ENCODE measurements at regions not wholly inside any gene's neighbourhood (a gene's known extent, or its start where the extent isn't known, plus 50 kb on each side); places are given as distances from the start of the nearest gene placed in this dataset.
"Not testable (repeated sequence)": the region's sequence is repeated elsewhere in the genome, so short reads cannot be mapped to it uniquely, and the experiment has no call there.

DNA sequence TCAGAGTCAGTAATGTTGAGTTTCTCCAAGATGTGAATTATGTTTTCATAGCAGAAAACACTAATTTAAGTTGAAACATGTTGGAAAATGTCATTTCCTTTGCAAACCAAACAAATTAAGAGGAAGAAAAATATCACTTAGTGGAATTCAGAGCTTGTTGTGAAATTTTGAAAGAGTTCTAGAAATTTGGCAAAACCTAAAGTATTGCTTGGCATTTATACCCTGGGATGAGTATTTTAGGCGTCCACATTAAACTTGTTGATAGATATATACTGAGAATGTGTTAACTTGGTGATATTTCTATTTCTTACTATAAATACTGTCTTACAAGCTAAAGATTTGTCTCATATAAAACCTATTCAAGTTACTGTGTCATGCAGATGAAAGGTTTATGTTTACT lies 335.2 kb downstream of the NSUN3 start:
- H3K4me3 ChIP-seq (ENCODE audit: low read depth, low read length) = no peak overlapping the region
- TF ChIP-seq, protein P1, sequence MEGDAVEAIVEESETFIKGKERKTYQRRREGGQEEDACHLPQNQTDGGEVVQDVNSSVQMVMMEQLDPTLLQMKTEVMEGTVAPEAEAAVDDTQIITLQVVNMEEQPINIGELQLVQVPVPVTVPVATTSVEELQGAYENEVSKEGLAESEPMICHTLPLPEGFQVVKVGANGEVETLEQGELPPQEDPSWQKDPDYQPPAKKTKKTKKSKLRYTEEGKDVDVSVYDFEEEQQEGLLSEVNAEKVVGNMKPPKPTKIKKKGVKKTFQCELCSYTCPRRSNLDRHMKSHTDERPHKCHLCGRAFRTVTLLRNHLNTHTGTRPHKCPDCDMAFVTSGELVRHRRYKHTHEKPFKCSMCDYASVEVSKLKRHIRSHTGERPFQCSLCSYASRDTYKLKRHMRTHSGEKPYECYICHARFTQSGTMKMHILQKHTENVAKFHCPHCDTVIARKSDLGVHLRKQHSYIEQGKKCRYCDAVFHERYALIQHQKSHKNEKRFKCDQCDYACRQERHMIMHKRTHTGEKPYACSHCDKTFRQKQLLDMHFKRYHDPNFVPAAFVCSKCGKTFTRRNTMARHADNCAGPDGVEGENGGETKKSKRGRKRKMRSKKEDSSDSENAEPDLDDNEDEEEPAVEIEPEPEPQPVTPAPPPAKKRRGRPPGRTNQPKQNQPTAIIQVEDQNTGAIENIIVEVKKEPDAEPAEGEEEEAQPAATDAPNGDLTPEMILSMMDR (IDR thresholded peaks at IDR 0.05; ENCODE audit: low read depth, low read length, missing control alignments) = no peak
- DNase-seq (ENCODE audit: low read depth) = no peak

DNA sequence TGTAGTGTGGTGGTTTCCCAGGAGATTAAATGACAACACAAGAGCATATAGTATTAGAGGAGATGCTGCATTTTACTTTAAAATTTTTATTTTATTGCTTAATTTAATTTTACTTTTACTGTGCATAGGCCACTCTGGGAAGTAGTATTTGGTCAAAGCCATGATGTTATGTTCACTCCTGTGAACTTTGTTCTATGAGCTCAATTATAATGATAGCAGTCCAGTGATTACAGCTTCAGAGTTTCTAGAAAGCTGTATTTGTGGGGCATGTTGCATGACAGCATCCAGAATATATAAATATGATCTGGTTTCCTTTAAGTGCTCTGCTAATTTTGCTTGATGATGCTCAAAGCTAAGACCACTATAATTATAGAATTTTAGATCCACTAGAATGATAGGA lies 338.6 kb downstream of the NSUN3 start:
- H3K4me3 ChIP-seq (ENCODE audit: low read depth, low read length) = no peak overlapping the region
- TF ChIP-seq, protein P1 (IDR thresholded peaks at IDR 0.05; ENCODE audit: low read depth, low read length, missing control alignments) = no peak
- DNase-seq (ENCODE audit: low read depth) = no peak

DNA sequence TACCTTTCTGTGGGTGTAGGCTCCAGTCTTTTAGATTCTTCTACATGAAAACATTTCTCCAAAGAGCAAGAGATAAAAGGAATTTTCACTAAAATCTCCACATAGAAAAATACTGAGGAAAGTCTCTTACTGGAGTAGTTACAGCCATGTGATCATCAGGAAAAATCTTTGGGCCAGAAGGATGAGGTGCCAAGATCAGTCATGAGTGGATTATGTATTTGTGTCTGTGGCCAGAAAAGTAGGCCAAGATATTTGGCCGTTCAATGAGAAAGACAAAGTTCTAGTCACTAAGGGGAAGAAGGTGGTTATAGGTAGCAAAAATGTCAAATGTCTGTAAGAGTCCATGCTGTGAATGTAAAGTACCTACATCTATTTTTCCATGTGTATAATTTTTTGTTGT lies 339.3 kb downstream of the NSUN3 start:
- no peak overlapping the region for H3K4me3 ChIP-seq (ENCODE audit: low read depth, low read length)
- DNase-seq (ENCODE audit: low read depth) = no peak
- TF ChIP-seq, protein P1 (IDR thresholded peaks at IDR 0.05; ENCODE audit: low read depth, low read length, missing control alignments) = no peak

DNA sequence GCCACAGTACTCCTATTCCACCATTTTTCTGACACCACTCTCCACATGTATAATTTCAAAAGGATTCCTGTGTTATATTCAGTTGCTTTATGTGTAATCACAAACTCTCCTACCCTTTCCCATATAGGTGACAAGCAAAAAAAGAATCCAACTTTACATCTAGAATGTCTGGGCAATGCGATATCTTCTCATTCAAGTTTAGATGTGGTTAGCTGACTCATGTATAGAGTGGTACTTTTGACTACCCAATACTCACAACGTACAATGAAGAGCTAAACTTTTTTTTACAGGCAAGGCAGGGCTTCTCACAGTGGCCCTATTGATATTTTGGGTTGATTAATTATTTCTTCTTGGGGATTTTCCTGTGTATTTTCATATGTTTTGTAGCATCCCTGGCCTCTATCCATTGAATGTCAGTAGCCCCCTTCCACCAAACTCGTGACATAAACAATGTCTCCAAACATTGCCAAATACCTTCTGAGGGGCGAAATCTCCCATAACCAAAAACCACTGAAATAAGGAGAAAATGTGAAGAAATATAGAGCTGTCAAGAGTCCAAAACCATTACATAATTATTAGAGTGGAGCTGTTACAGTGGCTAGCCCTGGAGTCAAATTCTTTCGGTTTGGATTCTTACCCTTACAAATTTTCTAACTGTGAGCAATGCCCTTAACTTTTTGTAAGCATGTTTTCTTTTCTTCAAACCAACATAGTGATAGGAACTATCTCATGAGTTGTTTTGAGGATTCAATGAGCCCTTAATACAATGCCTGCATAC lies 342.6 kb downstream of the NSUN3 start:
- DNase-seq (ENCODE audit: low read depth) = no peak
- TF ChIP-seq, protein P1 (IDR thresholded peaks at IDR 0.05; ENCODE audit: low read depth, low read length, missing control alignments) = no peak
- no peak overlapping the region for H3K4me3 ChIP-seq (ENCODE audit: low read depth, low read length)

DNA sequence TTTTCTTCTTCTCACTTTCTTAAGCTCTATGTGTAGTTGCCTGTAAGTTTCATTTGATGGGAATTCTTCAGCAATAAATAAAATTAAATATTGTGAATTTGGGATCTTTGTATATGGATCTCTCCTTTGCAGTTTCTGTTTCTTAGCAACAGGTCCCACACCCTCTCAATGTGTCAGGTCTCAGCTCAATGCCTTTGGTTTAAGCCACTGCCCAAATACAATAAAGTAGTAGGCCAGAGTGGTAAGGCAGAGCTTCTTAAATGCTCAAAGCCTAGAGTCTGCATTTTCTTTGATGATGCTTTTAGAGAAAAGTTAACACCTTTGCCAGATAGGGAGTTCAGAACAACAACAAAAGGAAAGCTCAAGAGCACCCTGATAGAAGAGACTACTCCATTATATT lies 343.7 kb downstream of the NSUN3 start:
- DNase-seq (ENCODE audit: low read depth) = no peak
- H3K4me3 ChIP-seq (ENCODE audit: low read depth, low read length) = no peak overlapping the region
- TF ChIP-seq, protein P1 (IDR thresholded peaks at IDR 0.05; ENCODE audit: low read depth, low read length, missing control alignments) = no peak

DNA sequence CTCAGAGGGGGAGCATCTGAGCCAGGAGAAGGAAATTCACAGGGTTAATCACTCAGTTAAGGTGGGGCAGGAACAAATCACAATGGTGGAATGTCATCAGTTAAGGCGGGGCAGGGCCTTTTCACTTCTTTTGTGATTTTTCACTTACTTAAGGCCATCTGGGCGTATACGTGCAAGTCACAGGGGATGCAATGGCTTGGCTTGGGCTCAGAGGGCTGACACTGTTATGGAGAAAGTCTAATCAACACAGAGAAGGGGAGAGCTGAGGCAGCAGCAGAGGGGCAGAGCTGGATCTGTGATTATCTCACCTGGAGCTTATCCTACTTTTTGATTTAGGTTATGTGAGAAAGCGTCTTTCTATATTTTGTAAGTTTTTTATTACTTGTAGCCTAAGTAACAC lies 350.1 kb downstream of the NSUN3 start:
- DNase-seq (ENCODE audit: low read depth); H3K4me3 ChIP-seq (ENCODE audit: low read depth, low read length): not testable (repeated sequence)

DNA sequence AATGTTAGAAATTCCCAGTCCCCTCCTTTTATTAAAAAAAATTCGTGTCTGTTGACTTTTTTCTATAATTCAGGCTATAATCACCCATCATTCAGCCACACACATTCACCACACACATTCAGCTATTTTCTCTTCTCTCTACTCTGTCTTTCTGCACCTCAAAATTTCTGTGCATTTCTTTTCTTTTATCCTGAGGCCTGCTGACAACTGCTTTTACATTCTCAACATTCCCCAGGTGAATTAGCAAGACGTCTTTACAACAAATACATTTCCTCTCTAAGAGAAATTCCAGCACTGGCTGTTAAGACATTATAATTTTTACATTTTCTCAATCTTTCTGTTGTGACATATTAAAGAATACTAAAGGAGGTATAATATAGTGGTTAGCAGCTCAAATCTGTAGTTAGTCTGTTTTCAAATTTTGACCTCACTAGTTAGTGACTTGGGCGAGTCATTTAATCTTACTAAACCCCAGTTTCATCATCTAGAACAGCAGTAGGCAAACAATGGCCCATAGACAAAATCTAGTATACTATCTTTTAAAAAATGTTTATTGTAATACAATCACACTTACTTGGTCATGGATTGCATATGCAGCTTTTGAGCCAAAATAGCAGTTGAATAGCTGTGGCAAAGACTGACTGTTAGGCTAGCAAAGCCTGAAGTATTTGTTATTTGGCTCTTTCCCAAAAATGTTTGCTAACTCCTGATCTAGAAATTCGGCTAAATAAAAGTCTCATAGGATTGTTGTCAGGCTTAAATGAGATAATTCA lies 350.7 kb downstream of the NSUN3 start:
- no peak for DNase-seq (ENCODE audit: low read depth)
- H3K4me3 ChIP-seq (ENCODE audit: low read depth, low read length) = no peak overlapping the region
- TF ChIP-seq, protein P1 (IDR thresholded peaks at IDR 0.05; ENCODE audit: low read depth, low read length, missing control alignments) = no peak
